CD8-positive, alpha-beta memory T cell (primary cell): ENCODE measurements at regions not wholly inside any gene's neighbourhood (a gene's known extent, or its start where the extent isn't known, plus 50 kb on each side); places are given as distances from the start of the nearest gene placed in this dataset.

Source experiments
- CTCF ChIA-PET: fragments of 350-600 bp; sonication (Branson Sonifier 250); formaldehyde crosslinking; loops from one replicate; lab custom pipeline; 2021; ENCODE audit warnings: antibody characterized with exemption; lab: Charles Lee
- POLR2A ChIA-PET: fragments of 350-600 bp; sonication (Branson Sonifier 250); formaldehyde crosslinking; loops from one replicate; lab custom pipeline; 2021; ENCODE audit warnings: antibody characterized with exemption; lab: Charles Lee
- DNase-seq, 5 donors: peaks; one replicate each; pipeline versions ENCODE4 v3.0.0 to v3.0.0-alpha.2; 2020 to 2022; ENCODE audit warnings: mixed read lengths in 1 of 5
- H3K27ac ChIP-seq: one replicate; pipeline ENCODE4 v1.7.0; 2013; ENCODE audit warnings: low read depth, mild to moderate bottlenecking, low read length, moderate library complexity
- H3K27me3 ChIP-seq: 2 replicates; pipeline ENCODE4 v1.7.0; 2013; ENCODE audit warnings: low read length, mild to moderate bottlenecking; ENCODE audit not compliant: insufficient read depth, poor library complexity, severe bottlenecking
- H3K36me3 ChIP-seq: 2 replicates; pipeline ENCODE4 v1.7.0; 2013; ENCODE audit warnings: mild to moderate bottlenecking, low read length, moderate library complexity; ENCODE audit not compliant: insufficient read depth
- H3K4me1 ChIP-seq: 2 replicates; pipeline ENCODE4 v1.7.0; 2013; ENCODE audit warnings: mild to moderate bottlenecking, low read length, moderate library complexity; ENCODE audit not compliant: insufficient read depth
- H3K4me3 ChIP-seq: 2 replicates; pipeline ENCODE4 v1.7.0; 2013; ENCODE audit warnings: mild to moderate bottlenecking, low read length
- H3K9me3 ChIP-seq: 2 replicates; pipeline ENCODE4 v1.7.0; 2013; ENCODE audit warnings: mild to moderate bottlenecking, low read length
- H3K27ac Mint-ChIP-seq, 8 donors: one replicate each; pipeline ENCODE4 v1.8.0; 2020 to 2021; ENCODE audit warnings: mixed read lengths in 8 of 8, mild to moderate bottlenecking in 6 of 8, inconsistent platforms in 3 of 8, moderate library complexity in 3 of 8
- H3K27me3 Mint-ChIP-seq, 2 donors: one replicate each; pipeline ENCODE4 v1.8.0; 2020 to 2021; ENCODE audit warnings: mixed read lengths in 2 of 2, mild to moderate bottlenecking in 1 of 2, moderate library complexity in 1 of 2
- H3K36me3 Mint-ChIP-seq, 3 donors: one replicate each; pipeline ENCODE4 v1.8.0; 2020 to 2021; ENCODE audit warnings: mixed read lengths in 3 of 3, inconsistent platforms in 1 of 3, mild to moderate bottlenecking in 1 of 3
- H3K4me1 Mint-ChIP-seq, 3 donors: one replicate each; pipeline ENCODE4 v1.8.0; 2020 to 2021; ENCODE audit warnings: mixed read lengths in 3 of 3, inconsistent platforms in 1 of 3, mild to moderate bottlenecking in 1 of 3
- H3K4me3 Mint-ChIP-seq, 7 donors: one replicate each; pipeline ENCODE4 v1.8.0; 2020 to 2021; ENCODE audit warnings: mixed read lengths in 7 of 7, mild to moderate bottlenecking in 6 of 7, moderate library complexity in 4 of 7, inconsistent platforms in 2 of 7
- H3K9me3 Mint-ChIP-seq, 5 donors: one replicate each; pipeline ENCODE4 v1.8.0; 2020 to 2022; ENCODE audit warnings: mixed read lengths in 5 of 5, mild to moderate bottlenecking in 3 of 5, moderate library complexity in 2 of 5, inconsistent platforms in 1 of 5

DNA sequence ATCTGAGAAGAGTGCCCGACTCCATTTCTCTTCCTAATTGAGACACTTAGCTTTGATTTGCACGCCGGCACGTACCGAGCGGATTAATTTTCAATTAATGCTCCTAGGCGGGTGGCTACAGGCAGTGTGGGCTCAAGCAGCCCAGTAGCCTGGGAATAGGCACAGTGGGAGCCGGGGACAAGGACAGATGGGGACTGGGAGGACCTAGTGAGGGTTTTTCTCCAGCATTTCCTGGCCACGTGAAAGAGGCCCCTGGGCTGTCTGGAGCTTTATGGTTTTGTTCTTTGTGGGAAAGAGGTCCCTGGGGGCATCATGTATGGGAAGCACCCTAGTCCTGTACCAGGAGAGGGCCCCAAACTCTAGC, 78.6 kb upstream of the CSF3R start:
- Histone ChIP-seq H3K36me3 (no peaks in the 10 kb centered on the region), H3K4me3 (no peak overlapping the region), H3K27ac (no peak overlapping the region), H3K4me1 (no peaks in the 10 kb centered on the region), H3K27me3 (no peaks in the 10 kb centered on the region), H3K9me3 (no peaks in the 10 kb centered on the region)
- CTCF ChIA-PET = no interaction called here
- H3K4me3 Mint-ChIP-seq = no peak overlapping the region
- POLR2A ChIA-PET = no interaction called here
- H3K27me3 Mint-ChIP-seq = peaks cover 1 to 13% of the 10 kb centered on the region in 2 donors
- DNase-seq = no peak
- H3K27ac Mint-ChIP-seq = no peak overlapping the region
- no peaks in the 10 kb centered on the region for H3K36me3 Mint-ChIP-seq
- no peaks in the 10 kb centered on the region for H3K4me1 Mint-ChIP-seq
- H3K9me3 Mint-ChIP-seq = no peaks in the 10 kb centered on the region

DNA sequence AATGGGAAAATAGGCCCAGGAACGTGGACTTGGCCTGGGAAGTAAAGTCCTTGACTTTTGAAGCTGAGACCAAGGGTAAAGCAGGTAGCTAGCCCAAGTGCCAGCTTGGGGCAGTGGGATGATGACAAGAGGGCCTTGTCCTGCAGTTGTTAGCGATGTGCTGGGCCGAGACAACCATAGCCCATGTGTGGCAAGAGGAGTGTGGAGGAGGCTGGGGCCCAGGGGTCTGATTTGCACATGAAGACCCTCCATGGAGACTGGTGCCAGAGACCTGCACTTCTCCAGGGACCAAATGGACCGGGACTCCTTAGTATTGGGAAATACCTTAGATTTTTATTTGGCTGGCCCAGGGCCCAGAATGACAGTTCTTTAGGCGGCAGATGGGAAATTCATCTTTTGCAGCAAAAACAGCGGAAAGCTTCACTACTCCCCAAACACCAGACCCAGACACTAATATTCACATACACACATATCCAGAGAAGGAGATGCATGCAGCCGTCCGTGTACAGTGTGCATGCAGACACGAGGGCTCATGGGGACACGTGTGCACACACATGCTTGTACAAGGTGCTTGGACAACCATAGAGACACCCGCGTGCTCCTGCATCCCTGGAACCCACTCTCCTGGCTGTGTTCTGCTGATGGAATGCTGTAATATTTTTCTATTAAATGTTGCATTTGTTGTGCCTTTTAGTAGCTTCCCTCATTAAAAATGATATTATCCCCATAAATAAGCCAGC, 78.1 kb upstream of the CSF3R start:
- Mint-ChIP-seq H3K36me3 (no peaks in the 10 kb centered on the region), H3K4me1 (no peaks in the 10 kb centered on the region), H3K27ac (no peak overlapping the region), H3K9me3 (no peaks in the 10 kb centered on the region), H3K4me3 (no peak overlapping the region), H3K27me3 (peaks cover 1 to 14% of the 10 kb centered on the region in 2 donors)
- no peaks in the 10 kb centered on the region for H3K4me1 ChIP-seq
- DNase-seq = no peak
- no peak overlapping the region for H3K27ac ChIP-seq
- CTCF ChIA-PET = no interaction called here
- no peaks in the 10 kb centered on the region for H3K36me3 ChIP-seq
- POLR2A ChIA-PET = no interaction called here
- no peak overlapping the region for H3K4me3 ChIP-seq
- no peaks in the 10 kb centered on the region for H3K27me3 ChIP-seq
- no peaks in the 10 kb centered on the region for H3K9me3 ChIP-seq

DNA sequence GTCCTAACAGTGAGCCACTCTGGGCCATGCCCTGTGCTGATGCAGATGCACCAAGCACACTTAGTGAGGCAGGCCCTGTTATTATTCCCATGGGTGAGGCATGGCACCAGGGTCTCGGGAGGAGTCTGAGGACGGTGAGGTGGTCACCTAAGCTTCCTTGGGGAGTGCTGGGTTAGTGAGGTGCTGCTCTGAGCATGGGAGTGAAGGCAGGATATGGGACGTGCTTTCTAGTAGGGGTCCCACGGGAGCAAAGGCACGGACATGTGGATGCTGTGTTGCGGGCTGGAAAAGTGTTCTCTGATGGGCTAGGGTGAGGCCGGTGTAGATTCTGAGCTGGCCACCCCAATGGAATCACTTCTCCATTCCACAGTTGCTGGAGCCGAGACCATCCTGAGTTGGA, 77.5 kb upstream of the CSF3R start:
- Mint-ChIP-seq H3K4me3 (no peak overlapping the region), H3K27ac (no peak overlapping the region), H3K9me3 (no peaks in the 10 kb centered on the region), H3K4me1 (no peaks in the 10 kb centered on the region), H3K36me3 (no peaks in the 10 kb centered on the region), H3K27me3 (peaks cover 1 to 17% of the 10 kb centered on the region in 2 donors)
- Histone ChIP-seq H3K9me3 (no peaks in the 10 kb centered on the region), H3K36me3 (no peaks in the 10 kb centered on the region), H3K4me1 (no peaks in the 10 kb centered on the region), H3K4me3 (no peak overlapping the region), H3K27me3 (no peaks in the 10 kb centered on the region), H3K27ac (no peak overlapping the region)
- DNase-seq = no peak
- ChIA-PET CTCF (no interaction called here), POLR2A (no interaction called here)

DNA sequence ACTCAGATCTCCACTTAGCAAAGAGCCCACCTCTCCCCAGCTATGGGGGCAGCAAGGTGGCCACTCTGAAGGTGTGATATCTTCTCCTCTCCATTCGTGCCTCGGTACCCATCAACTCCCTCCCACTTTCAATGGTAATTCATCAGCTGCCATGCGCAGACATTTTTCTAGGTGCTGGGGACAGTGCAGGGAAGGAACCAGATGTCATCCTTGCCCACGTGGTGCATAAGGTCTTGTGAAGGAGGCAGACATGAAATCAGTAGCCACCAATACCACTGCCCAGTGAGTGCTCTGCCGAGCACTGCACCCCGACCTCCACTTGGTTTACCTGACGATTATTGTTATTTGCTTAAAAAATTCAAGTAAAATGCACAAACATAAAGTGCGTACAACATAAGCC, 76.3 kb upstream of the CSF3R start:
- Mint-ChIP-seq H3K36me3 (no peaks in the 10 kb centered on the region), H3K4me1 (no peaks in the 10 kb centered on the region), H3K27me3 (peaks cover 3 to 26% of the 10 kb centered on the region in 2 donors), H3K27ac (no peak overlapping the region), H3K4me3 (no peak overlapping the region), H3K9me3 (no peaks in the 10 kb centered on the region)
- Histone ChIP-seq H3K36me3 (no peaks in the 10 kb centered on the region), H3K4me3 (no peak overlapping the region), H3K27me3 (peaks cover 5% of the 10 kb centered on the region), H3K4me1 (no peaks in the 10 kb centered on the region), H3K27ac (no peak overlapping the region), H3K9me3 (no peaks in the 10 kb centered on the region)
- DNase-seq = no peak
- ChIA-PET POLR2A (no interaction called here), CTCF (no interaction called here)

DNA sequence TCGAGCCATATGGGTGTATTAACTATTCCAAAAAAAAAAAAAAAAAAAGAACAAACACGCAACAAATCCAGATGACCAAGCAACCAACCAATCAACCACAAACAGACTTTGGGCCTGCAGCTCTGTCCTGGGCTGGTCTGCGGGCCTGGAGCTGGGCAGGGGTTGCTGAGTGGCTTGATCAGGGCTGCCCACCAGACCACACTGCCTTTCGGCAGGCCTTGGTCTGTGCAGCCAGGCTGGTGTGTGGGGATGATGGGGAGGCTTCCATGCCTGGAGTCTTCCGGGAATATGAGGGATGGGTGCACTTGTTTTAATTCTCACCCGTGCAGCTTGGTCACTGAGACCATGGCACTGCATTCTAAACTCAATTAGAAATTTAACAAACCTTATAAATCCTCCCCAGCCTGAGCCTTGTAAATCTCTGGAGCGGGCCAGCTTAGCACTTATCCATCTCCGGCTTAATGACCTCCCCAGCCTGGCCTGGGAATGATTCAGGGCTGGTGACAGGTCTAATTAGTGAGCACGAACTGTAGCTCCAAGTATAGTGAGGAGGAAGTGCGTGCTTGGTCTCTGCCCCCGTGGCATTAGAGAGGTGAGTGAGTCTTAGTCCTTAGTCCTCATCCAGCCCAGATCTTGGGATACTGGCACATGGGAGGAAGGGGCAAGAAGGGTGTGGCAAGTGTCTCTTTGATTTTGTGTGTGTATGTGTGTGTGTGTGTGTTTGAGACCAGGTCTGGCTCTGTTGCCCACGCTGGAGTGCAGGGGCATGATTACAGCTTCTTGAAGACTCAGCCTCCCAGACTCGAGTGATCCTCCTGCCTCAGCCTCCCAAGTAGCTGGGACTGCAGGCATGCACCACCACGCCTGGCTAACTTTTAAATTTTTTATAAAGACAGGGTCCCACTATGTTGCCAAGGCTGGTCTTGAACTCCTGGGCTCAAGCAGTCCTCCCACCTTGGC, 74.6 kb upstream of the CSF3R start:
- CTCF ChIA-PET = no interaction called here
- no peaks in the 10 kb centered on the region for H3K36me3 Mint-ChIP-seq
- no peak overlapping the region for H3K4me3 Mint-ChIP-seq

DNA sequence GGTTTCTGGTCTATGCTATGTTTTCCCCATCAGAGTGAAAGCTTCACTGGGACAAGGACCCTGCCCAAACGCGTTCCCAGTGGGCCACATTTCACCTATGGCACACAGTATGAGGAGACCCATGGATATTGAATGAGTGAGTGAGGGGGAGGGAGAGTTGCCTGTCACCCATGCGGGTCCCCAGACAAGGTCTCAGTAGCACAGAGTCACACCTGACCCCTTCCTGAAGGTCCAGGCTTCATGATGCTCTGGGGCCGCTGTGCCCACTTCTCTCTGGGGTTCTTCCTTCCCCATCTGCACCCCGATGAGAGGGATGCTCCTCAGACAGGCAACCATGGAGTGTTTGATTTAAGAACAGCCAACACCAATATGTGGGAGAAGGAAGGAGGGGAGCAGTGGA, 72.3 kb upstream of the CSF3R start:
- H3K4me1 ChIP-seq = no peaks in the 10 kb centered on the region
- ChIA-PET POLR2A (no interaction called here), CTCF (interaction anchor here (1.5 kb wide), 1 partner anchor 879 kb away, joined by 4 read pairs; no protein-coding TSS in a partner anchor)
- H3K9me3 ChIP-seq = no peaks in the 10 kb centered on the region
- H3K9me3 Mint-ChIP-seq = no peaks in the 10 kb centered on the region
- H3K27me3 Mint-ChIP-seq = peaks cover 19 to 57% of the 10 kb centered on the region in 2 donors
- H3K27me3 ChIP-seq = peaks cover 26% of the 10 kb centered on the region
- no peak for DNase-seq
- H3K4me3 Mint-ChIP-seq = no peak overlapping the region
- H3K36me3 ChIP-seq = no peaks in the 10 kb centered on the region
- H3K4me3 ChIP-seq = no peak overlapping the region
- no peaks in the 10 kb centered on the region for H3K36me3 Mint-ChIP-seq
- no peaks in the 10 kb centered on the region for H3K4me1 Mint-ChIP-seq
- no peak overlapping the region for H3K27ac Mint-ChIP-seq
- H3K27ac ChIP-seq = no peak overlapping the region

More for the DNA sequence above, 74.6 kb upstream of the CSF3R start:
- Mint-ChIP-seq H3K27ac (no peak overlapping the region), H3K27me3 (peaks cover 17 to 40% of the 10 kb centered on the region in 2 donors), H3K9me3 (no peaks in the 10 kb centered on the region), H3K4me1 (no peaks in the 10 kb centered on the region)
- POLR2A ChIA-PET = no interaction called here
- H3K4me3 ChIP-seq = no peak overlapping the region
- no peaks in the 10 kb centered on the region for H3K4me1 ChIP-seq
- no peak for DNase-seq
- H3K27ac ChIP-seq = no peak overlapping the region
- no peaks in the 10 kb centered on the region for H3K9me3 ChIP-seq
- peaks cover 20% of the 10 kb centered on the region for H3K27me3 ChIP-seq
- no peaks in the 10 kb centered on the region for H3K36me3 ChIP-seq

DNA sequence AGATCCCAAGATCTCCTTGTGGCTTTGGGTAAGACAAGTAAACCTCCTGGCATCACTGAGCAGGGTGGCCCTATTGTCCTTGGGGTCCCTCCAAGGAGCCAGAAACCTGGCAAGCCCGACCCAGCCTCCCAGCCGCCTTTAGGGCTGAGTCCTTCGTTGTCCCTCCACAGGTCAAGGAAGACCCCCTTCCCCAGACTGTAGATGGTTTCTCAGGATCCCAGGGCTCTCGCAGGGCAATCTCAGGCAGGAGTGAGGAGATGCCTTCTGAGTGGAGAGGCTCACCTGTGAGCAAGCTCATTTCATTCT, 71.6 kb upstream of the CSF3R start:
- no peak for DNase-seq
- no peaks in the 10 kb centered on the region for H3K9me3 ChIP-seq
- Mint-ChIP-seq H3K36me3 (no peaks in the 10 kb centered on the region), H3K27me3 (peaks cover 19 to 61% of the 10 kb centered on the region in 2 donors), H3K4me1 (no peaks in the 10 kb centered on the region), H3K9me3 (no peaks in the 10 kb centered on the region), H3K4me3 (no peak overlapping the region), H3K27ac (no peak overlapping the region)
- H3K4me1 ChIP-seq = no peaks in the 10 kb centered on the region
- H3K27ac ChIP-seq = no peak overlapping the region
- CTCF ChIA-PET = interaction anchor here (1.5 kb wide), 1 partner anchor 880 kb away, joined by 4 read pairs; no protein-coding TSS in a partner anchor
- POLR2A ChIA-PET = no interaction called here
- no peaks in the 10 kb centered on the region for H3K36me3 ChIP-seq
- H3K4me3 ChIP-seq = no peak overlapping the region
- H3K27me3 ChIP-seq = peaks cover 26% of the 10 kb centered on the region

DNA sequence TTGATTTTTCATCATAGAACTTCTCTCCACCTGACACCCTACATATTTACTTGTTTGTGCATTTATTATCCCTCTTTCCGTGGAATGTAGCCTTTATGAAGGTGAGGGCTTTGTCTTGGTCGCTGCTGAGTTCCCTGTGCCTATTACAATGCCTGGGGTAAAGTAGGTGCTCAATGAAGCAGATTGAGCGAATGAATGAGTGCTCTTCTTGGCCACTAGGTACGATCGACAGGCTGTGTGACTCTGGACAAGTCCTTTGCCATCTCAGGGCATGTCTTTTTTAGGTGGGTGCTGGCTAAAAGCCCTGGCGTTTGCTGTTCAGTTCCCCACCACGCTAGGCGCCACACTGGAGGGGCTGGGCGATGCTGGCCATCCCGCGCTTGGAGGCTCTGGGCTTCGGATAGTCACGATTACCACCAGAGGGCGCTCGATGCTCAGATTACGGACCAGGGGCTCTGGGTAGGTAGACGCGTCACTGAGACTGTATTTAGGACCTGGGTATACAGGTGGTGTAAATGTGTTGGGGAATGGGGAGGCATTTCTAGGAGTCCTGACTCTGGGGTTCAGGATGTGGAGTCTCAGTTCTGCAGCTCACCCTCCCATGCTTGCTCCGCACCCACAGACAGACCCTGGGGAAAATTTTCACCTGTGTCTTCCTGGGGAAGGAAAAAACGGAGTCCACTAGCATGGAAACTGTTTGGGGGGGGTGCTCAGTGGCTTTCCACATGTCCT, 71.0 kb upstream of the CSF3R start:
- H3K36me3 Mint-ChIP-seq = no peaks in the 10 kb centered on the region
- CTCF ChIA-PET = interaction anchor here (0.8 to 1.5 kb wide), 2 partner anchors 874 to 881 kb away, joined by 3 to 4 read pairs; no protein-coding TSS in a partner anchor
- H3K9me3 Mint-ChIP-seq = no peaks in the 10 kb centered on the region
- no peak overlapping the region for H3K27ac Mint-ChIP-seq
- peak; percentile 30 to 61 (median 44) for DNase-seq
- POLR2A ChIA-PET = no interaction called here
- no peaks in the 10 kb centered on the region for H3K4me1 ChIP-seq
- peaks cover 19 to 61% of the 10 kb centered on the region in 2 donors for H3K27me3 Mint-ChIP-seq
- no peaks in the 10 kb centered on the region for H3K9me3 ChIP-seq
- H3K27me3 ChIP-seq = peaks cover 26% of the 10 kb centered on the region
- no peak overlapping the region for H3K4me3 Mint-ChIP-seq
- no peaks in the 10 kb centered on the region for H3K36me3 ChIP-seq
- no peaks in the 10 kb centered on the region for H3K4me1 Mint-ChIP-seq
- no peak overlapping the region for H3K27ac ChIP-seq
- H3K4me3 ChIP-seq = no peak overlapping the region
